ENCODE measurements at regions not wholly inside any gene's neighbourhood (a gene's known extent, or its start where the extent isn't known, plus 50 kb on each side); places are given as distances from the start of the nearest gene placed in this dataset.

DNA sequence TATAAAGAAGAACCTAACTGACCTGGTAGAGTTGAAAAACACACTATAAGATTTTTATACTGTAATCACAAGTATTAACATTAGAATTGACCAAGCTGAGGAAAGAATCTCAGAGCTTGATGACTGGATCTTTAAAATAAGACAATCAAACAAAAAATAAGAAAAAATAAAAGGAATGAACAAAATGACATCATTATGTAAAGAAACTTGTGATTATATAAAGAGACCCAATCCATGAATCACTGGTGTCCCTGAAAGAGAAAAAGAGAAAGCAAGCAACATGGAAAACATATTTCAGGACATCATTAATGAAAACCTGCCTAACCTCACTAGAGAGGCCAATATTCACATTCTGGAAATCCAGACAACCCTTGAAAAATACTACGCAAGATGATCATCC, 822.5 kb upstream of the SLITRK5 start:
- intact Hi-C loops (cut with DNase I): no loop called here
- Histone ChIP-seq H3K36me3 (ENCODE audit: control insufficient read depth in 2 of 3, insufficient read depth in 3 of 3, low read length in 3 of 3) (no peaks in the 10 kb centered on the region), H3K27me3 (ENCODE audit: control insufficient read depth, insufficient read depth, low read length) (no peaks in the 10 kb centered on the region), H3K27ac (ENCODE audit: low read depth in 2 of 2, low read length in 2 of 2) (no peak overlapping the region), H3K4me1 (ENCODE audit: control insufficient read depth in 2 of 3, insufficient read depth in 2 of 3, low read depth in 1 of 3, low read length in 3 of 3) (no peaks in the 10 kb centered on the region), H3K9ac (ENCODE audit: low read length in 3 of 3) (no peak overlapping the region), H3K4me3 (ENCODE audit: low read length in 3 of 3) (no peak overlapping the region), H3K9me3 (ENCODE audit: control insufficient read depth in 2 of 3, insufficient read depth in 1 of 3, low read length in 3 of 3) (peaks cover 0 to 2% (median 0%) of the 10 kb centered on the region in 3 donors)
- FAIRE-seq: no peak
- TF ChIP-seq, protein P1, sequence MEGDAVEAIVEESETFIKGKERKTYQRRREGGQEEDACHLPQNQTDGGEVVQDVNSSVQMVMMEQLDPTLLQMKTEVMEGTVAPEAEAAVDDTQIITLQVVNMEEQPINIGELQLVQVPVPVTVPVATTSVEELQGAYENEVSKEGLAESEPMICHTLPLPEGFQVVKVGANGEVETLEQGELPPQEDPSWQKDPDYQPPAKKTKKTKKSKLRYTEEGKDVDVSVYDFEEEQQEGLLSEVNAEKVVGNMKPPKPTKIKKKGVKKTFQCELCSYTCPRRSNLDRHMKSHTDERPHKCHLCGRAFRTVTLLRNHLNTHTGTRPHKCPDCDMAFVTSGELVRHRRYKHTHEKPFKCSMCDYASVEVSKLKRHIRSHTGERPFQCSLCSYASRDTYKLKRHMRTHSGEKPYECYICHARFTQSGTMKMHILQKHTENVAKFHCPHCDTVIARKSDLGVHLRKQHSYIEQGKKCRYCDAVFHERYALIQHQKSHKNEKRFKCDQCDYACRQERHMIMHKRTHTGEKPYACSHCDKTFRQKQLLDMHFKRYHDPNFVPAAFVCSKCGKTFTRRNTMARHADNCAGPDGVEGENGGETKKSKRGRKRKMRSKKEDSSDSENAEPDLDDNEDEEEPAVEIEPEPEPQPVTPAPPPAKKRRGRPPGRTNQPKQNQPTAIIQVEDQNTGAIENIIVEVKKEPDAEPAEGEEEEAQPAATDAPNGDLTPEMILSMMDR (IDR thresholded peaks at IDR 0.05; ENCODE audit: borderline replicate concordance, extremely low read depth, insufficient read depth): no peak
- no peak for DNase-seq

GRCh38 chr13:86856991-86857390, 814.2 kb upstream of the SLITRK5 start:
- TF ChIP-seq, protein P1 (IDR thresholded peaks at IDR 0.05; ENCODE audit: borderline replicate concordance, extremely low read depth, insufficient read depth): no peak
- no peak overlapping the region for H3K4me3 ChIP-seq (ENCODE audit: low read length in 3 of 3)
- H3K9ac ChIP-seq (ENCODE audit: low read length in 3 of 3): no peak overlapping the region
- no peaks in the 10 kb centered on the region for H3K4me1 ChIP-seq (ENCODE audit: control insufficient read depth in 2 of 3, insufficient read depth in 2 of 3, low read depth in 1 of 3, low read length in 3 of 3)
- DNase-seq (peak in 2 of 5 donors; percentile 30 to 53), FAIRE-seq (no peak)
- no peaks in the 10 kb centered on the region for H3K9me3 ChIP-seq (ENCODE audit: control insufficient read depth in 2 of 3, insufficient read depth in 1 of 3, low read length in 3 of 3)
- H3K36me3 ChIP-seq (ENCODE audit: control insufficient read depth in 2 of 3, insufficient read depth in 3 of 3, low read length in 3 of 3): no peaks in the 10 kb centered on the region
- no peak overlapping the region for H3K27ac ChIP-seq (ENCODE audit: low read depth in 2 of 2, low read length in 2 of 2)
- intact Hi-C loops (cut with DNase I): no loop called here
- no peaks in the 10 kb centered on the region for H3K27me3 ChIP-seq (ENCODE audit: control insufficient read depth, insufficient read depth, low read length)

GRCh38 chr13:86858216-86858615, 813.0 kb upstream of the SLITRK5 start:
- FAIRE-seq: no peak

More at GRCh38 chr13:86858216-86858615, 813.0 kb upstream of the SLITRK5 start:
- intact Hi-C loops (cut with DNase I): no loop called here
- no peaks in the 10 kb centered on the region for H3K27me3 ChIP-seq (ENCODE audit: control insufficient read depth, insufficient read depth, low read length)
- H3K36me3 ChIP-seq (ENCODE audit: control insufficient read depth in 2 of 3, insufficient read depth in 3 of 3, low read length in 3 of 3): no peaks in the 10 kb centered on the region
- H3K4me3 ChIP-seq (ENCODE audit: low read length in 3 of 3): no peak overlapping the region
- no peak for DNase-seq
- no peaks in the 10 kb centered on the region for H3K4me1 ChIP-seq (ENCODE audit: control insufficient read depth in 2 of 3, insufficient read depth in 2 of 3, low read depth in 1 of 3, low read length in 3 of 3)
- H3K9me3 ChIP-seq (ENCODE audit: control insufficient read depth in 2 of 3, insufficient read depth in 1 of 3, low read length in 3 of 3): no peaks in the 10 kb centered on the region
- H3K9ac ChIP-seq (ENCODE audit: low read length in 3 of 3): no peak overlapping the region
- no peak overlapping the region for H3K27ac ChIP-seq (ENCODE audit: low read depth in 2 of 2, low read length in 2 of 2)
- TF ChIP-seq, protein P1 (IDR thresholded peaks at IDR 0.05; ENCODE audit: borderline replicate concordance, extremely low read depth, insufficient read depth): no peak

Measured in kidney (tissue), 13 donors.